OCI-LY3 (cell line): ENCODE measurements at regions not wholly inside any gene's neighbourhood (a gene's known extent, or its start where the extent isn't known, plus 50 kb on each side); places are given as distances from the start of the nearest gene placed in this dataset.

ENCODE experiments used
- H2AFZ ChIP-seq: fragments of 200-600, 300-600 bp; shearing (Covaris generic); 2 replicates; pipeline ENCODE4 v1.6.0; 2014; ENCODE audit warnings: antibody characterized with exemption, low read depth, low read length
- H3K27ac ChIP-seq: fragments of 200-600, 300-600 bp; sonication (generic); 2 replicates; pipeline ENCODE4 v1.5.1; 2014; ENCODE audit warnings: mild to moderate bottlenecking, low read length, moderate library complexity, mixed read lengths
- H3K27me3 ChIP-seq: fragments of 200-600, 300-600 bp; sonication (generic); 2 replicates; pipeline ENCODE4 v1.6.1; 2014; ENCODE audit warnings: low read depth, low read length, mixed read lengths
- H3K36me3 ChIP-seq: fragments of 200-600, 300-600 bp; sonication (generic); replicated peaks from 2 replicates; pipeline ENCODE3; 2014; ENCODE audit warnings: low read depth, low read length, mixed read lengths
- H3K4me1 ChIP-seq: fragments of 300-600, 200-600 bp; sonication (generic); 2 replicates; pipeline ENCODE4 v1.6.1; 2014; ENCODE audit warnings: low read length, mixed read lengths
- H3K4me2 ChIP-seq: fragments of 200-600, 300-600 bp; sonication (generic); 2 replicates; pipeline ENCODE4 v1.6.1; 2014; ENCODE audit warnings: low read length, mixed read lengths
- H3K4me3 ChIP-seq: fragments of 300-600, 200-600 bp; sonication (generic); 2 replicates; pipeline ENCODE4 v1.5.1; 2014; ENCODE audit warnings: antibody characterized with exemption, mild to moderate bottlenecking, low read length, moderate library complexity
- H3K79me2 ChIP-seq: fragments of 300-600, 200-600 bp; shearing (Covaris generic); 2 replicates; pipeline ENCODE4 v1.6.1; 2014; ENCODE audit warnings: mild to moderate bottlenecking, low read length, mixed read lengths
- H3K9ac ChIP-seq: fragments of 300-600, 200-600 bp; shearing (Covaris generic); 2 replicates; pipeline ENCODE4 v1.6.0; 2014; ENCODE audit warnings: mild to moderate bottlenecking, low read length, moderate library complexity
- H3K9me3 ChIP-seq: fragments of 200-600, 300-600 bp; shearing (Covaris generic); 2 replicates; pipeline ENCODE4 v1.6.1; 2014; ENCODE audit warnings: low read length, mixed read lengths; ENCODE audit not compliant: insufficient read depth
- H4K20me1 ChIP-seq: fragments of 200-600, 300-600 bp; sonication (generic); 2 replicates; pipeline ENCODE4 v1.6.1; 2016; ENCODE audit warnings: low read length, mixed read lengths; ENCODE audit not compliant: insufficient read depth
- EZH2phosphoT487 ChIP-seq: fragments of 200-600 bp; shearing (Covaris generic); IDR thresholded peaks from 2 replicates; pipeline ENCODE4 v1.6.1; 2018; ENCODE audit warnings: antibody characterized with exemption, mixed run types, low read depth
- TF ChIP-seq, protein P1 (sequence below): fragments of 200-600, 300-600 bp; sonication (generic); IDR thresholded peaks from 2 replicates; pipeline ENCODE4 v1.5.1; 2014; ENCODE audit warnings: antibody characterized with exemption, low read length, low read depth

DNA sequence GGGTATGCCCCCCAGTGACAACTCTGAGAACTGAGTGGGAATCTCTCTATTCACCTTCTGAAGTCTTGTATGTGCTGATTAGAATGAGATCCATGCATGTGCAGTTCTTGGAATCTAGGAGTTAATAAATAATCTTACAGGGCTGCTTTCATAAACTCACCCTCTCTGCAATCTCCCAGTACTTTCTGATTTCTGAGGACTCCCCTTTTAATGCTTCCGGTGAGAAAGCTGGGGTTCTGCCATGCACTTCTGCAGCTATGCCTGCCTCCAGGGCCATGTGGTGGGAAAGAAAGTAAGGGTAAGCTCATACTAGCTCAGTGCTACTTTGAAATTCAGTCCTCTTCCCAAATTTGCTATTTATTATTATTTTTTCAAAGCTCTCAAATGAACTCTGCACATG, 432.9 kb downstream of the MTX2 start:
- no peak overlapping the region for H3K9ac ChIP-seq
- no peaks in the 10 kb centered on the region for H3K79me2 ChIP-seq
- H3K36me3 ChIP-seq: no peaks in the 10 kb centered on the region
- no peaks in the 10 kb centered on the region for H3K27me3 ChIP-seq
- no peak overlapping the region for H3K4me2 ChIP-seq
- no peaks in the 10 kb centered on the region for H3K4me1 ChIP-seq
- TF ChIP-seq, protein P1, sequence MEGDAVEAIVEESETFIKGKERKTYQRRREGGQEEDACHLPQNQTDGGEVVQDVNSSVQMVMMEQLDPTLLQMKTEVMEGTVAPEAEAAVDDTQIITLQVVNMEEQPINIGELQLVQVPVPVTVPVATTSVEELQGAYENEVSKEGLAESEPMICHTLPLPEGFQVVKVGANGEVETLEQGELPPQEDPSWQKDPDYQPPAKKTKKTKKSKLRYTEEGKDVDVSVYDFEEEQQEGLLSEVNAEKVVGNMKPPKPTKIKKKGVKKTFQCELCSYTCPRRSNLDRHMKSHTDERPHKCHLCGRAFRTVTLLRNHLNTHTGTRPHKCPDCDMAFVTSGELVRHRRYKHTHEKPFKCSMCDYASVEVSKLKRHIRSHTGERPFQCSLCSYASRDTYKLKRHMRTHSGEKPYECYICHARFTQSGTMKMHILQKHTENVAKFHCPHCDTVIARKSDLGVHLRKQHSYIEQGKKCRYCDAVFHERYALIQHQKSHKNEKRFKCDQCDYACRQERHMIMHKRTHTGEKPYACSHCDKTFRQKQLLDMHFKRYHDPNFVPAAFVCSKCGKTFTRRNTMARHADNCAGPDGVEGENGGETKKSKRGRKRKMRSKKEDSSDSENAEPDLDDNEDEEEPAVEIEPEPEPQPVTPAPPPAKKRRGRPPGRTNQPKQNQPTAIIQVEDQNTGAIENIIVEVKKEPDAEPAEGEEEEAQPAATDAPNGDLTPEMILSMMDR: no peak
- no peak for TF ChIP-seq EZH2phosphoT487
- H3K4me3 ChIP-seq: no peak overlapping the region
- H2AFZ ChIP-seq: no peak overlapping the region
- no peaks in the 10 kb centered on the region for H4K20me1 ChIP-seq
- no peaks in the 10 kb centered on the region for H3K9me3 ChIP-seq
- H3K27ac ChIP-seq: no peak overlapping the region

DNA sequence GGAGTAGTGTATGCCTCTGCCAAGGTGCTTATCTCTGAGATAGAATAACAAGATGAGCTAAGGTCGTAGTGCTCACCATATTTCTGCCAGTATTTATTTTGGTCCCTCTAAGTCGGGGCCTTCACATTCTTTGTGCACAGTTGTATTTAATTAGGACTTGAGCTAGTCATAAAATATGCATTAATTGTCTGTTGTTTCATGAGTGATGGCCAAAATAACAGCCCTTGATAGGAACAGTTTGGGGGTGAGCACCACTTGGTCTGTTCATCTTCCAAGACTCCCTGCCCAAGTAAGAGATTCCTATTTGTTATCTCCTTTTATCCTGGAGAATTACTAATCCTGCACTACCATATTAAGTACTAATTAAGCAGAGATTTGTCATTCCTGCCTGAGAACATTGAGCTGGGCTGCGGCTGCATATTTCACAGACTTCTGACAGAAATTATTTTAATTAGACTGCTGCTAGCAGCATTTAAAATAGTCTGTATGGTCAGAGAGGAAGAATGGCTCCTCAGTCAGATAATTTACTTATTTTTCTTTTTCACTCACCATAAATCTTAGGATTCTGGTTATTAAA, 435.1 kb downstream of the MTX2 start:
- TF ChIP-seq, protein P1: no peak
- TF ChIP-seq EZH2phosphoT487: no peak
- no peak overlapping the region for H2AFZ ChIP-seq
- H3K9ac ChIP-seq: no peak overlapping the region
- no peak overlapping the region for H3K27ac ChIP-seq
- H3K4me3 ChIP-seq: no peak overlapping the region
- no peaks in the 10 kb centered on the region for H3K9me3 ChIP-seq
- H3K79me2 ChIP-seq: no peaks in the 10 kb centered on the region
- no peaks in the 10 kb centered on the region for H4K20me1 ChIP-seq
- no peaks in the 10 kb centered on the region for H3K4me1 ChIP-seq
- no peaks in the 10 kb centered on the region for H3K36me3 ChIP-seq
- H3K27me3 ChIP-seq: no peaks in the 10 kb centered on the region
- no peak overlapping the region for H3K4me2 ChIP-seq

DNA sequence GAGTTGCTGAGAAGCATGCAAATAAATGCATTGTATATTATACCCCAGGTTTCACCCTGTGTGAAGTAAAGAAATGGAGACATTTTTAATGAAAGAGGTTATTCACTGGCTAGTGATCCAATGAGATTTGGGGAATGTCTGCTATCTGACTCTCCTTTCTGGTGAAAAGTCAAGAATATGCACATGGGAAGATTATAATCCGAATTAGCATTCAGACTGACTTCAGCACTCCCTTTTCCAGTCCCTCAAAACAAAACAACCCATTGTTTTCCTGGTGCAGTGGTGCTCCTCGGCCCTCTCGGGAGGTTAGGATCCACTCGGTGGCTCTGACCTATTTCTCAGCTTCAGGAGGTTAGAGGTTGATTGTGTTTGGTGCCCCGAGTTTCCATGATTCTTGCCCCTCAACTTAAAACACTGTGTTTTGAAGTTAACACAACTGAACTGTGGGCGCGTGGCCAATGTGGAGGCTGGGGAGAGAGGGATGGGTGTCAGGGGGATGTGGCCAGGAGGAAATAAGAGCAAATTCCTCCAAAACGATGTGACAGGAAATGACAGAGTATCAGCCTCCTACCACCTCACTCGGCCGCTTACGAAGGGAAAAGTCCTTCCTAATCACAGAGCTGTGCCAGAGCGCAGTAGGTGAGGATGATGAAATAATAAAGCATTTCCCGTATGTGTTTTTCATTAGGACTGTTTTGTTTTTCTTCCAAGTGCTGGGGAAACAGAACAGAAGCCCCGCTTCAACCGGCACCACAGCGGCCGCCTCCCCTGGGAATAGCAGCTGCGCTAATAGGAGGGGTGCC, 440.1 kb downstream of the MTX2 start:
- H3K9me3 ChIP-seq: no peaks in the 10 kb centered on the region
- no peak overlapping the region for H3K4me2 ChIP-seq
- TF ChIP-seq, protein P1: no peak
- TF ChIP-seq EZH2phosphoT487: no peak
- H3K27ac ChIP-seq: no peak overlapping the region
- H2AFZ ChIP-seq: no peak overlapping the region
- H3K4me3 ChIP-seq: no peak overlapping the region
- H4K20me1 ChIP-seq: no peaks in the 10 kb centered on the region
- H3K79me2 ChIP-seq: no peaks in the 10 kb centered on the region
- H3K9ac ChIP-seq: no peak overlapping the region
- H3K27me3 ChIP-seq: no peaks in the 10 kb centered on the region
- H3K4me1 ChIP-seq: peaks cover under 1% of the 10 kb centered on the region; the same call in 1 of the 2 replicates
- H3K36me3 ChIP-seq: no peaks in the 10 kb centered on the region

DNA sequence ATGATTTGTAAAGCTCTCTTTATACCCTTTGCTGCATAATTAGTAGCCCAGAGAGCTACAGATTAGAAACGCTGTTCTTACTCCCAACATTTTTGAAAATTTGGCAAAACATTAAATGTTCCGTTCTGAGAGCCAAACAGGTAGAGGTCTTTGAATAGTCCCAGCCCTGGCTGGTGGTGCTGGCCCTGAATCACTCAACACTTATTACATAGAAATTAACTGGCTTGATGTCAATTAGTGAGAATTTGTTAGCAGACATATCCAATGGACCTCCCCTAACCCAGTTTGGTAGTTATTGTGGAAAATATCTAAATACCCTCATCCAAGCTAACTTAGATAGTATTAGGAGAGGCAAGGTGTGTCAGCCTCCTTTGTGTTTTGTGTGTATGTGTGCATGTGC, 440.7 kb downstream of the MTX2 start:
- no peaks in the 10 kb centered on the region for H4K20me1 ChIP-seq
- H3K9me3 ChIP-seq: peaks cover under 1% of the 10 kb centered on the region; the same call in 1 of the 2 replicates
- H3K4me2 ChIP-seq: no peak overlapping the region
- no peak overlapping the region for H3K9ac ChIP-seq
- no peak overlapping the region for H3K27ac ChIP-seq
- H3K27me3 ChIP-seq: no peaks in the 10 kb centered on the region
- H2AFZ ChIP-seq: no peak overlapping the region
- H3K36me3 ChIP-seq: peaks cover under 1% of the 10 kb centered on the region
- TF ChIP-seq, protein P1: no peak
- TF ChIP-seq EZH2phosphoT487: no peak
- H3K79me2 ChIP-seq: no peaks in the 10 kb centered on the region
- H3K4me3 ChIP-seq: no peak overlapping the region
- peaks cover 7% of the 10 kb centered on the region; the same call in 1 of the 2 replicates for H3K4me1 ChIP-seq
